LNCaP clone FGC (cell line): ENCODE measurements at regions not wholly inside any gene's neighbourhood (a gene's known extent, or its start where the extent isn't known, plus 50 kb on each side); places are given as distances from the start of the nearest gene placed in this dataset.
"Not testable (repeated sequence)": the region's sequence is repeated elsewhere in the genome, so short reads cannot be mapped to it uniquely, and the experiment has no call there.

Source experiments
- DNase-seq: peaks from one replicate; pipeline ENCODE4 v3.0.0-alpha.2; 2011; ENCODE audit warnings: low read depth
- H3K4me3 ChIP-seq: 2 replicates; pipeline ENCODE4 v1.5.1; 2011; ENCODE audit warnings: mild to moderate bottlenecking, low read depth, low read length, control low read depth
- CTCF ChIP-seq: IDR thresholded peaks from 2 replicates; pipeline ENCODE4 v1.5.1; 2012; ENCODE audit warnings: mild to moderate bottlenecking; ENCODE audit not compliant: control insufficient read depth, insufficient read depth; ENCODE audit errors: extremely low read depth

GRCh38 chr11:33989461-33989860 is 62.1 kb upstream of the CAPRIN1 start:
- TF ChIP-seq CTCF: no peak
- no peak overlapping the region for H3K4me3 ChIP-seq
- DNase-seq: no peak

GRCh38 chr11:33988586-33989370 is 62.8 kb upstream of the CAPRIN1 start:
- H3K4me3 ChIP-seq: no peak overlapping the region
- no peak for DNase-seq
- TF ChIP-seq CTCF: no peak

- DNase-seq: peak; percentile 38
- no peak overlapping the region for H3K4me3 ChIP-seq
- peak; percentile 70 for TF ChIP-seq CTCF
Measured at GRCh38 chr11:33987975-33988580, 63.5 kb upstream of the CAPRIN1 start.

GRCh38 chr11:33987545-33987944 is 64.0 kb upstream of the CAPRIN1 start:
- H3K4me3 ChIP-seq: no peak overlapping the region
- TF ChIP-seq CTCF: no peak
- DNase-seq: no peak

GRCh38 chr11:33986597-33987501 is 64.7 kb upstream of the CAPRIN1 start:
- not testable (repeated sequence) for DNase-seq, H3K4me3 ChIP-seq

GRCh38 chr11:33984682-33985389 is 66.7 kb upstream of the CAPRIN1 start:
- no peak overlapping the region for H3K4me3 ChIP-seq
- DNase-seq: no peak
- TF ChIP-seq CTCF: no peak
